H1 (cell line): ENCODE measurements at regions not wholly inside any gene's neighbourhood (a gene's known extent, or its start where the extent isn't known, plus 50 kb on each side); places are given as distances from the start of the nearest gene placed in this dataset.

Source experiments
- CTCF ChIA-PET: fragments of 300-600 bp; sonication (Branson Sonifier 250); formaldehyde crosslinking; loops from one replicate; lab custom pipeline; 2021; ENCODE audit not compliant: partially characterized antibody; lab: Charles Lee
- POLR2A ChIA-PET: fragments of 300-600 bp; sonication (Branson Sonifier 250); formaldehyde crosslinking; loops from one replicate; lab custom pipeline; 2021; ENCODE audit warnings: inconsistent platforms; ENCODE audit not compliant: partially characterized antibody; lab: Charles Lee
- DNase-seq, 2 experiments: peaks; one replicate each; pipeline versions ENCODE4 v3.0.0 to v3.0.0-alpha.2; 2010 to 2022; ENCODE audit warnings: low spot score in 2 of 2, low read depth in 1 of 2, mixed read lengths in 1 of 2
- FAIRE-seq: peaks from 2 replicates; lab custom pipeline; 2011; peaks lifted over from hg19 to GRCh38; lab: Jason Lieb, UNC
- H2AFZ ChIP-seq: 2 replicates; pipeline ENCODE4 v1.8.1; 2012; ENCODE audit warnings: low read length, inconsistent platforms
- H2AK5ac ChIP-seq: 2 replicates; pipeline ENCODE4 v1.6.1; 2013; ENCODE audit warnings: low read depth, low read length
- H2BK120ac ChIP-seq: replicated peaks from 2 replicates; pipeline ENCODE3; 2013; ENCODE audit warnings: low read depth, low read length, inconsistent platforms
- H2BK12ac ChIP-seq: 2 replicates; pipeline ENCODE4 v1.6.1; 2013; ENCODE audit warnings: low read depth, low read length
- H2BK15ac ChIP-seq: 2 replicates; pipeline ENCODE4 v1.6.1; 2013; ENCODE audit warnings: low read length
- H2BK20ac ChIP-seq: 2 replicates; pipeline ENCODE4 v1.6.1; 2013; ENCODE audit warnings: low read length
- H2BK5ac ChIP-seq: 2 replicates; pipeline ENCODE4 v1.6.1; 2013; ENCODE audit warnings: low read depth, low read length
- H3K14ac ChIP-seq: 2 replicates; pipeline ENCODE4 v1.6.1; 2013; ENCODE audit warnings: inconsistent platforms; ENCODE audit not compliant: insufficient read length
- H3K18ac ChIP-seq: 2 replicates; pipeline ENCODE4 v1.6.1; 2013; ENCODE audit warnings: low read length; ENCODE audit errors: extremely low read depth
- H3K23ac ChIP-seq: 2 replicates; pipeline ENCODE4 v1.6.1; 2013; ENCODE audit warnings: inconsistent platforms; ENCODE audit not compliant: insufficient read length
- H3K23me2 ChIP-seq: 2 replicates; pipeline ENCODE4 v1.6.1; 2013; ENCODE audit warnings: low read depth, low read length
- H3K27ac ChIP-seq: 2 replicates; pipeline ENCODE4 v1.6.1; 2011; ENCODE audit warnings: low read depth, low read length, inconsistent platforms
- H3K27me3 ChIP-seq, 4 experiments: replicated peaks in 1 of 4; 1 replicate in 1 of 4; 2 replicates in 3 of 4; pipeline versions ENCODE4 v1.6.1 to v1.8.1; 2011 to 2013; ENCODE audit warnings: low read length in 3 of 4, mild to moderate bottlenecking in 3 of 4, inconsistent platforms in 2 of 4, mixed read lengths in 2 of 4, moderate library complexity in 1 of 4; ENCODE audit not compliant: control insufficient read depth in 3 of 4, insufficient read depth in 3 of 4; ENCODE audit errors: extremely low read depth in 1 of 4
- H3K36me3 ChIP-seq, 4 experiments: 2 replicates each; pipeline versions ENCODE4 v1.6.1 to v1.8.1; 2011 to 2013; ENCODE audit warnings: mild to moderate bottlenecking in 4 of 4, low read length in 3 of 4, moderate library complexity in 2 of 4, control low read depth in 1 of 4, inconsistent platforms in 1 of 4; ENCODE audit not compliant: insufficient read depth in 4 of 4, control insufficient read depth in 2 of 4
- H3K4ac ChIP-seq: replicated peaks from 2 replicates; pipeline ENCODE3; 2013; ENCODE audit warnings: low read length, low read depth, mixed read lengths, inconsistent platforms; ENCODE audit not compliant: insufficient read length
- H3K4me1 ChIP-seq, 4 experiments: replicated peaks in 1 of 4; 1 replicate in 1 of 4; 2 replicates in 3 of 4; pipeline versions ENCODE4 v1.6.1 to v1.8.1; 2011 to 2013; ENCODE audit warnings: low read length in 3 of 4, inconsistent platforms in 2 of 4, mixed read lengths in 1 of 4; ENCODE audit not compliant: insufficient read depth in 4 of 4, control insufficient read depth in 3 of 4
- H3K4me2 ChIP-seq, 2 experiments: 2 replicates each; pipeline versions ENCODE4 v1.6.1 to v1.8.1; 2011 to 2013; ENCODE audit warnings: low read depth in 2 of 2, low read length in 2 of 2, control low read depth in 1 of 2, inconsistent platforms in 1 of 2, mild to moderate bottlenecking in 1 of 2; ENCODE audit not compliant: insufficient read depth in 1 of 2
- H3K4me3 ChIP-seq, 4 experiments: fragments of 200-600, 300-600 bp in 1 of 4; sonication (generic), shearing (Covaris generic), sonication (Bioruptor Twin) in 1 of 4; 2 replicates each; pipeline versions ENCODE4 v1.5.1 to v1.8.1; 2011 to 2016; ENCODE audit warnings: low read length in 4 of 4, low read depth in 3 of 4, control low read depth in 2 of 4, inconsistent platforms in 2 of 4, mild to moderate bottlenecking in 2 of 4, mixed read lengths in 1 of 4, moderate library complexity in 1 of 4; ENCODE audit not compliant: insufficient read depth in 2 of 4; ENCODE audit errors: extremely low read depth in 1 of 4
- H3K56ac ChIP-seq: replicated peaks from 2 replicates; pipeline ENCODE3; 2013; ENCODE audit warnings: low read depth, mild to moderate bottlenecking, mixed read lengths, low read length, inconsistent platforms; ENCODE audit not compliant: insufficient read length
- H3K79me1 ChIP-seq: 2 replicates; pipeline ENCODE4 v1.6.1; 2013; ENCODE audit warnings: low read depth, low read length, control low read depth
- H3K79me2 ChIP-seq, 2 experiments: 2 replicates each; pipeline versions ENCODE4 v1.6.1 to v1.8.1; 2012 to 2013; ENCODE audit warnings: low read length in 2 of 2, mild to moderate bottlenecking in 2 of 2, inconsistent platforms in 1 of 2; ENCODE audit not compliant: insufficient read depth in 2 of 2, control insufficient read depth in 1 of 2
- H3K9ac ChIP-seq, 4 experiments: replicated peaks in 1 of 4; 1 replicate in 1 of 4; 2 replicates in 3 of 4; pipeline versions ENCODE4 v1.6.1 to v1.8.1; 2011 to 2013; ENCODE audit warnings: low read depth in 3 of 4, low read length in 3 of 4, control low read depth in 2 of 4, mild to moderate bottlenecking in 2 of 4, moderate library complexity in 2 of 4, inconsistent platforms in 1 of 4; ENCODE audit errors: extremely low read depth in 1 of 4
- H3K9me3 ChIP-seq, 2 experiments: 2 replicates each; pipeline versions ENCODE4 v1.6.1 to v1.8.1; 2012 to 2013; ENCODE audit warnings: mild to moderate bottlenecking in 2 of 2, moderate library complexity in 2 of 2, control low read depth in 1 of 2, inconsistent platforms in 1 of 2, low read depth in 1 of 2, low read length in 1 of 2, mixed read lengths in 1 of 2; ENCODE audit not compliant: insufficient read depth in 2 of 2
- H4K20me1 ChIP-seq, 2 experiments: replicated peaks in 1 of 2; 2 replicates each; pipeline versions ENCODE3 to v1.8.1; 2011 to 2013; ENCODE audit warnings: inconsistent platforms in 2 of 2, low read length in 2 of 2, mild to moderate bottlenecking in 1 of 2; ENCODE audit not compliant: insufficient read depth in 2 of 2, control insufficient read depth in 1 of 2
- H4K5ac ChIP-seq: 2 replicates; pipeline ENCODE4 v1.6.1; 2013; ENCODE audit warnings: low read length, low read depth, mixed read lengths, inconsistent platforms; ENCODE audit not compliant: insufficient read length
- H4K8ac ChIP-seq: 2 replicates; pipeline ENCODE4 v1.8.0; 2013; ENCODE audit warnings: mild to moderate bottlenecking, moderate library complexity, low read length, inconsistent platforms; ENCODE audit not compliant: insufficient read depth; ENCODE audit errors: extremely low read depth
- H4K91ac ChIP-seq: replicated peaks from 2 replicates; pipeline ENCODE3; 2013; ENCODE audit warnings: low read length, mixed read lengths, inconsistent platforms; ENCODE audit not compliant: insufficient read length
- CEBPB ChIP-seq: IDR thresholded peaks from 2 replicates; pipeline ENCODE4 v1.6.1; 2012; ENCODE audit warnings: low read depth, low read length
- FOSL1 ChIP-seq: IDR thresholded peaks from 2 replicates; pipeline ENCODE4 v1.6.1; 2011; ENCODE audit warnings: mild to moderate bottlenecking, low read depth, low read length, moderate library complexity; ENCODE audit not compliant: insufficient read depth
- HDAC6 ChIP-seq: IDR thresholded peaks from one replicate; pipeline ENCODE4 v1.7.1; 2012; ENCODE audit warnings: low read depth, mild to moderate bottlenecking, inconsistent platforms, low read length, moderate library complexity
- KDM5A ChIP-seq: fragments of 200-600 bp; IDR thresholded peaks from 2 replicates; pipeline ENCODE4 v1.7.1; 2012; ENCODE audit warnings: mild to moderate bottlenecking, low read length, inconsistent platforms, mixed read lengths
- PHF8 ChIP-seq: fragments of 200-600 bp; sonication (generic); conservative IDR thresholded peaks from 2 replicates; pipeline ENCODE4 v1.7.1; 2012; ENCODE audit warnings: low read depth, mild to moderate bottlenecking, inconsistent platforms, low read length, moderate library complexity
- SP1 ChIP-seq: IDR thresholded peaks from 2 replicates; pipeline ENCODE4 v1.6.1; 2011; ENCODE audit warnings: low read depth, low read length
- TAF1 ChIP-seq: IDR thresholded peaks from 2 replicates; pipeline ENCODE4 v1.6.1; 2011; ENCODE audit warnings: mild to moderate bottlenecking, low read depth, low read length
- WGBS, 2 experiments: shearing (Covaris generic) in 1 of 2; methylation state at CpG; one replicate each; pipeline versions ENCODE4 v1.1.6 to v1.1.7; 2013 to 2015; ENCODE audit warnings: low lambda C conversion rate in 2 of 2, mixed read lengths in 2 of 2, inconsistent platforms in 1 of 2, low coverage in 1 of 2, missing lambda C conversion rate in 1 of 2; ENCODE audit not compliant: insufficient replicate concordance in 2 of 2, insufficient coverage in 1 of 2, insufficient read length in 1 of 2; ENCODE audit errors: extremely low coverage in 1 of 2, missing lambda C conversion rate in 1 of 2; 5-methylcytosine and 5-hydroxymethylcytosine counted together

DNA sequence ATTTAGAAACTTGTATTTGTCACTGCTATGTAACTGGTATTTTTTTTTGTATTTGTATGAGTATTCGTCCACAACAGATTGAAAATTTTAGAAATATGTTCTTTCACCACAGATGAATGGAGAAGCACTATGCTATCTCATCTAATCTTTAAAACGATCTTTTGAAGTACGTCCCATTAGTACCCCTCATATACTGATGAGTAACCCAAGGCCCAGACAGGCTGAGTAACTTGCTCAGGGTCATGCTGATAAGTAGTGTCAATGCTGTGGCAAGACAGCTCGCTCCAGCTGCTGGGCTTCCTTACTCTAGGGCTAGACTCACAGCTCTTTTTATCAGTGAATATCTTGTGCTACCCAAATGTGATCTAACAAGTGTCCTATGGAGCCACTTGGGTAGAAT is 154.2 kb downstream of the SUCLA2 start:
- no peaks in the 10 kb centered on the region for H3K23me2 ChIP-seq
- CTCF ChIA-PET, result interaction anchor here (1.8 kb wide), 1 partner anchor 12 kb away, joined by 4 read pairs; no protein-coding TSS in a partner anchor

More for the DNA sequence above, 154.2 kb downstream of the SUCLA2 start:
- Histone ChIP-seq H4K5ac (no peak overlapping the region), H3K4ac (no peak overlapping the region), H3K4me2 (no peak overlapping the region), H2BK5ac (no peak overlapping the region), H3K27me3 (no peaks in the 10 kb centered on the region), H3K56ac (no peak overlapping the region), H3K23ac (no peak overlapping the region), H3K4me3 (no peak overlapping the region), H3K18ac (no peak overlapping the region), H2AK5ac (no peak overlapping the region), H3K79me1 (no peaks in the 10 kb centered on the region), H3K36me3 (no peaks in the 10 kb centered on the region), H3K79me2 (no peaks in the 10 kb centered on the region), H4K91ac (no peak overlapping the region), H3K14ac (no peak overlapping the region), H4K20me1 (no peaks in the 10 kb centered on the region), H3K9ac (no peak overlapping the region), H2BK15ac (no peak overlapping the region), H2BK20ac (no peak overlapping the region), H3K4me1 (no peaks in the 10 kb centered on the region), H3K9me3 (no peaks in the 10 kb centered on the region), H2AFZ (no peak overlapping the region), H3K27ac (no peak overlapping the region), H2BK12ac (no peak overlapping the region), H2BK120ac (no peak overlapping the region), H4K8ac (no peak overlapping the region)
- TF ChIP-seq SP1 (no peak), CEBPB (no peak), HDAC6 (no peak), KDM5A (no peak), PHF8 (no peak), FOSL1 (no peak), TAF1 (no peak)
- POLR2A ChIA-PET, result no interaction called here
- 93% methylated on average over 4 of the region's 4 CpGs; no CpG with 5 or more reads in 1 of the 2 experiments for WGBS, 2 experiments
- no peak for DNase-seq
- no peak for FAIRE-seq
